NCI-H187 treated with DMSO at 0.1 percent for 48 hours (cell line): ENCODE measurements at regions not wholly inside any gene's neighbourhood (a gene's known extent, or its start where the extent isn't known, plus 50 kb on each side); places are given as distances from the start of the nearest gene placed in this dataset.

Source experiments
- DNase-seq: peaks from one replicate; lab custom pipeline; 2025; lab: John Stamatoyannopoulos, UW

DNA sequence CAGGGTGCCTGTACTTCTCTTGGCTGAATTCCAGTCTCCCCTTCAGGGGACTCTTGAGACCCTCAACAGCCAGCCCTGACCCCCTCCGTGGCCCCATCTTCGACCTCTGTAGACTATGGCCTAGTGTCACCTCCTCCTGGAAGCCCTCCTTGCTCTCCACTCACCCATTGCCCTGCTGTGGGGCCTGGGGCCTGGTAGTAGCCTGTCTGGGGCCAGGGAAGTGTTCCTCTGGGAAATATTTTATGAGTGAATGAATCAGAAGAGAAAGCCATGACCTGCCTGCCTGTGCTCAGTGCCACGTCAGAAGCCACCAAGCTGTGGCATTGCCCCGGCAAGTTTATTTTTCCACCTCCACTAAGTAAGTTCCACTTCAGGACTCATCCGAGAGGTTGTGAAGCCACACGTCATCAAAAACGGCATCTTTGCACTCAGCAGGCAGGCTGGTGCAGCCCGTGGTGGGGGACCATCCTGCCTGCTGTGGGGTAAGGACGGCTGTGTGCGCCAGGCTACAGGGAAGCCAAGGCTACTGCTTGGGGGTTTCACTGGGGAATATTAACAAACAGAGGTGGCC is 59.6 kb upstream of the PPARA start:
- no peak for DNase-seq

GRCh38 chr22:46091277-46091977 is 58.9 kb upstream of the PPARA start:
- no peak for DNase-seq

DNA sequence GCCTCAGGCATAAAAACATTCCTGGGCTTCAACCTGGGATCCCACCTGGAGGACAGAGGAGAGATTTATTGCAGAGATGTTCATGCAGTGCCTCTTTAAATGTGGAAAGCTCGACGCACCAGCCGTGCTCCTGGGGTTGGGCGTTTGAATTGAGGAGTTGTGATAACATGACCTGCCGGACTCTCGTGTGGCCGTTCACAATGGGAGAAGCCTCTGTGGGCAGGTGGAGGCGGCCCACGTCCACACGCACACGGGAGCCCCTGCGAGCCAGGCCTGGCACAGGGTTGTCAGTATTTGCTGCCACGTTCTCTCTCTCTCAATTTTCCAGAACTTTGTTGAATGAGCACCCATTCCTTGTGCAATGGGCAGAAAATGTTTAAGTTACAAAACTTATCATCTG is 58.3 kb upstream of the PPARA start:
- no peak for DNase-seq

- no peak for DNase-seq
Observed at GRCh38 chr22:46092670-46093410, 57.5 kb upstream of the PPARA start.

DNA sequence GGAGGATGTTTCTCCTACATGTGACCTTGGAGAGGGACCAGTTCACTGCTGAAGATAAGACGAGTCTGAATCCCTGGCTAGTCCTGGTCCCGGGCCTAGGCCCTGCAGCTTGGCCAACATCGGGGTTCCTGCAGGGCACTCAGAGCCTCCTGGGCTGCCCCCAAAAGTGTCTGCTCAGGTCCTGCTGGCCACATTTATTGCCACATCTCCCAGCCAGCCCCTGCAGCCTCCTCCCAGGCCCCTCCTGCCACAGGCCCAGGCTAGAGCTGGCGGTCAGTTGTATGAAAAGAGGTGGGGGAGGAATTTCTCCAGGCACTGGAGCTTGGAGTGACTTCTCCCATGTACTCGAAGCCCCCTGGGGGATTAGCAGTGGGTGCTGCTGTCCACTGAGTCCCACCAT is 56.5 kb upstream of the PPARA start:
- no peak for DNase-seq

DNA sequence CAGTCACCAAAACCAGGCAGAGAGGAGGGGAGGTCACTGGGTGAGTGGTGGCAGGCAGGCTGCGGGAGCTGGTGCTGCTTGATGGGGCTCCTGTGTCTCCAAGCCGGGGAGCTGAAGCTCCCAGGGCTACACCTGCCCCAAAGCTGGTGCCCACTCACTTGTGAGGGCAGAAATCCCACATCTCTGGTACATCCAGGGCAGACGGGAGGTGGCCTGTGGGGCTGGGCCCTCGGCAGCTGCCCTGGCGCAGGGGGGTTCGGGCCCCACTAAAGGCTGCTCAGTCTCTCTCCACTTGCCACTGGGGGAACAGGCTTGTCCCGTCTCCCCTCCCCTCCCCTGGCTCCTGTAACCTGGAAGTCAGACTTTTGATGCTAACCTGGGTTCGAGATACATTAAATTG is 55.6 kb upstream of the PPARA start:
- DNase-seq: no peak

- no peak for DNase-seq
Observed at GRCh38 chr22:46096051-46096450, 54.3 kb upstream of the PPARA start.

- DNase-seq: no peak
Observed at GRCh38 chr22:46096706-46097230, 53.6 kb upstream of the PPARA start.

DNA sequence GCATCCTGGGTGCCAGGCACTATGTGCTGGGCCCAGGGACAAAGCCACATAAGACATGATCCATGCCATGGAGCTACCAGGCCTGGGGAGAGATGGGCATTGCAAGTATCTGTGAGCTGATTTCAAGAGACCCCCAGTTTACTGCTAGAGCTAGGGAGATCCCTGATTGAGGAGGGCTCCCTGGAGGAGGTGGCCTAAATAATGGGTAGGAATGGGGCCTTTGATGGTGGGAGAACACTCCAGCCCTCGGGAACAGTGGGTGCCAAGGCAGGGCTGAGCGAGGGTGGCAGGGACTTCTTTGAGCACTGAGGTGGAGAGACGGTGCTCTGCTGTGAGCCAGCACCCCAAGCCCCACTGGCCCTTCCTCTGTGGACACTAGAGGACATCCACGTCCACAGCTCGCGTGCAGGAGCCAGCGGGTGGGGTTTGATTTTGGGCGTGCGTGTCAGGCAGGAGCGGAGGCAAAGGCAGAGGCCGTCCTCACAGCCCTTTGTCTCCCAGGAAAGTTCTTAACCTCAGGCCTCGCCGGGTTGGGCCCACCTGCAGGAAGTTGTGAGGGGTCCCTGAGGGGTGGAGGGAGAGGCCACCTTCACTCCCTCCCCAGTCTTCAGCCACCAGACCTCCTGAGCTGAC is 52.9 kb upstream of the PPARA start:
- no peak for DNase-seq

GRCh38 chr22:46098525-46099475 is 51.5 kb upstream of the PPARA start:
- DNase-seq: no peak

DNA sequence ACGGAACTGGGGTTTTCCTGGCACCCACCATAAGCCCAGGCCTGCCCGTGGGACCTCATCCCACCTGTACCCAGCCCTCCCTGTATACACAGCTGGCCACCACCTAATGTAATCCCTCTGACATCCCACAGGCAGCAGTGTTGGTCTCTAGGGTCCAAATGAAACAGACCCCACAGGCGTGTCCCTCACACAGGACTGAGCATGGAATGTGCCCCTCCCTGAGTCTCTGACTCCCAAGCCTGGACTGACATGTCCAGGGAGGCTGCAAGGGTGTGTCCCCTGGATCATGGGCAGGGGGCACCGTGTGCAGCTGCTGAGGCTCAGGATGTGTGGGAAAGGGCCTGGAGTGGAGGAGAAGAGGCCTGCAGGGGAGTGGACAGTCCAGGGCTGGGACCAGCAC is 50.6 kb upstream of the PPARA start:
- no peak for DNase-seq

DNA sequence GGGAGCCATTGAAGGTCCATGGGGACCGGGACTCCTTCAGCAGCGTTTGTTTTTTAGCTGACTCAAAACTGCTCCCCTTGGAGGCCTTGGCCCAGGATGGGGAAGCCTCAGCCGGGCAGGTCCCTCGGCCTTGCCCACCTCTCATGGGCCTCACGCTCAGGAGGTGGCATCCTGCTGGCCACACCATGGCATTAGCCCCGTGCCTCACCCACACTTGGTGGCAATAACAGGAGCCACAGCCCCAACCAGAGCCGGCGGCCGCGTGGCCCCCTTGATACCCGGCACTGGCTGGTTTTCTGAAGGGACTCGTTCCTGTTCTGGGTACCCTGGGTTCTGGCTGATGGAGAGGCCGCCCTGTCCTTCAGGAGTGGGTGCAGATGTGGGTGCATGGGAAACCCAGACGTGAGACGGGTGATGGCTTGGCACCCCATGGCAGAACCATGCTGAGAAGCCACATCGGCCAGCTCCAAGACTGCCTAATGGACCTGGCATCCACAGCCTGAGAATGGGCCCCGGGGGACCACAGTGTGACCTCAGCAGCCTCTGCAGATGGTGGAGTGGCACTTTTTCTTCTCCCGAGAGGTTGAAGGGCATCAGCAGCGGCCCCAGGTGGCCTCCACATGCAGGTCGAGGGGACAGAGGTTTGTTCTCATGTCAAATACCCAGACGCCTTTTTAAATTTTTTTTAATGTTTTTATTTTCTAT is 49.8 kb upstream of the PPARA start:
- no peak for DNase-seq
